WERI-Rb-1 (cell line): ENCODE measurements at regions not wholly inside any gene's neighbourhood (a gene's known extent, or its start where the extent isn't known, plus 50 kb on each side); places are given as distances from the start of the nearest gene placed in this dataset.

Experiments
- DNase-seq: peaks from one replicate; pipeline ENCODE4 v3.0.0-alpha.2; 2020
- H3K27ac ChIP-seq: fragments of 250-450 bp; sonication (Bioruptor Pico); 2 replicates; pipeline ENCODE4 v1.5.1; 2020; ENCODE audit warnings: mild to moderate bottlenecking, moderate library complexity
- H3K27me3 ChIP-seq: fragments of 250-450 bp; sonication (Bioruptor Pico); 2 replicates; pipeline ENCODE4 v1.5.1; 2021; ENCODE audit warnings: mild to moderate bottlenecking, low read depth, moderate library complexity; ENCODE audit not compliant: insufficient read depth, severe bottlenecking
- H3K36me3 ChIP-seq: fragments of 250-450 bp; sonication (Bioruptor Pico); 2 replicates; pipeline ENCODE4 v1.5.1; 2020; ENCODE audit warnings: mild to moderate bottlenecking, moderate library complexity
- H3K4me3 ChIP-seq: 2 replicates; pipeline ENCODE4 v1.5.1; 2011; ENCODE audit warnings: low read depth, mild to moderate bottlenecking, control low read depth, low read length
- H3K9me3 ChIP-seq: fragments of 250-450 bp; sonication (Bioruptor Pico); 2 replicates; pipeline ENCODE4 v1.5.1; 2021; ENCODE audit warnings: mild to moderate bottlenecking, moderate library complexity; ENCODE audit not compliant: severe bottlenecking
- CTCF ChIP-seq: IDR thresholded peaks from 2 replicates; pipeline ENCODE4 v1.5.1; 2011; ENCODE audit warnings: low read depth, mild to moderate bottlenecking, control low read depth, inconsistent platforms, low read length

- no peak for DNase-seq
- TF ChIP-seq CTCF, result no peak
- Histone ChIP-seq H3K27ac (no peak overlapping the region), H3K4me3 (no peak overlapping the region), H3K27me3 (no peaks in the 10 kb centered on the region), H3K36me3 (no peaks in the 10 kb centered on the region), H3K9me3 (peaks cover 3% of the 10 kb centered on the region)
These were observed 307.4 kb upstream of the KLHL29 start for GRCh38 chr2:23077596-23077995.

DNA sequence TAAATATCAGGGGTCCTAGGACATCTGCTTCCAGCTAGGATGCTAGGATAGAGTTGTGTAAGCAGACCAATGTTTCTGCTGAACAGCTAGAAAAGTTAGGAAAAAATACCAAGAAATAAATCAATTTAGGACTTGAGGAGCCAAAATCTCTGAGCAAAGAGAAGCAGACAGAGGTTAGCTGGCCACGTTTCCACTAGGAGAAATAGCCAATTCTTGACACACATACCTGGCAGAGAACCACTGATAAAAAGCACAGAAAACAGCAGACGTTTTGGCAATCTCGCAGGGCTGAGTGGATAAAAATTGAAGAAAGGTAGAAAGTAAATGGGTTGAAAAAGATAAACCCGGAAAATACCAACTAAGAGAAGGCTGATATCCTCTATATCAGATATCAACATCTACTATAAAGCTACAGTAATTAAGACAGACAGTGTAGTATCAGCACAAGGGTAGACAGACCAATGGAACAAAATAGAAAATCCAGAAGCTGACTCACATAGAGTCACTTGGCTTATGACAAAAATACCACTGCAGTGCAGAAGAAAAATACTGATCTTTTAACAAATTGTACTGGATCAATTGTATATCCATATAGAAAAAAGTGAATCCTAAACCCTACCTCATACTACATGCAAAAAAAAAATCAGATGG lies 306.1 kb upstream of the KLHL29 start:
- no peak for DNase-seq
- no peaks in the 10 kb centered on the region for H3K36me3 ChIP-seq
- TF ChIP-seq CTCF, result no peak
- no peak overlapping the region for H3K4me3 ChIP-seq
- no peak overlapping the region for H3K27ac ChIP-seq
- H3K27me3 ChIP-seq, result no peaks in the 10 kb centered on the region
- H3K9me3 ChIP-seq, result peaks cover 3% of the 10 kb centered on the region

DNA sequence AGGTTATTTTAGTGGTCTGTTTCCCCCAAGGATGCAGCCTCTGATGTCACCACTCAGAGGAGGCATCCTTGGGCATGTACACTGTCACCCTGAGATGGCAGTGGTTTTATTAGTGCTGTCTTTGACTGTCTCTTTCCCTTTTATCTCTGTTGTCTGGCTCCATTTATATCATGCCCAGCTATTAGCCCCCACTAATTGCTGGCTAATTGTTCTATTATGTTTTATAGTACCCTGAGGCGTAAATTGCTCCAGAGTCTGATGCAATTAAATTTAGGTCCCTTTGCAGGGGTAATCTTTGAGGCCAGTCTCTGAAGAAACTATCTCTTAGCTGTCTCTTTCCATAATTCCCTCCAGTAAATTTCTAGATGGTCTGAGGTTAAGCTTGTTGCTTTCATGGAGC lies 301.0 kb upstream of the KLHL29 start:
- peaks cover 3% of the 10 kb centered on the region for H3K9me3 ChIP-seq
- no peaks in the 10 kb centered on the region for H3K27me3 ChIP-seq
- no peaks in the 10 kb centered on the region for H3K36me3 ChIP-seq
- no peak overlapping the region for H3K27ac ChIP-seq
- no peak overlapping the region for H3K4me3 ChIP-seq
- DNase-seq, result no peak
- no peak for TF ChIP-seq CTCF

GRCh38 chr2:23091019-23091418 lies 294.0 kb upstream of the KLHL29 start:
- DNase-seq, result no peak
- no peaks in the 10 kb centered on the region for H3K9me3 ChIP-seq
- H3K36me3 ChIP-seq, result no peaks in the 10 kb centered on the region
- TF ChIP-seq CTCF, result no peak
- no peak overlapping the region for H3K27ac ChIP-seq
- H3K27me3 ChIP-seq, result no peaks in the 10 kb centered on the region
- H3K4me3 ChIP-seq, result no peak overlapping the region

DNA sequence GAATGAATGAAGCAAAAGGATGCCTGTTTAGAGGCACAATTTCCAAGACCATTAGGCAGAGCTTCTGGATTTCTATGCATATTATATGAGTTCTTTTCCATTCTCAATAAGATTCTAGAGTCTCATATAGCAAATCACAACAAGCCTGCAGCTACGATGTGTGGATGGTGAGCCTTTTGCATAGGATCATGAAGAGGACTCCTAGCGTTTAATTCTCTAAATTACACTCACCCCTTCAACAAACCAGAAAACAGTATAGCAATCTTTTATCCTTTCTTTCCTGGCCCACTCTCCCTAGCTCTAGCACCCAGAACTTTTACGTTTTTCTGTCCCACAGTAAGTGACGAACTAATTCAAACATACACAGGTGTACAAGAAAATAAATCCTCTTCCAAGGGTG lies 293.1 kb upstream of the KLHL29 start:
- no peak for DNase-seq
- H3K27ac ChIP-seq, result no peak overlapping the region
- H3K36me3 ChIP-seq, result no peaks in the 10 kb centered on the region
- H3K9me3 ChIP-seq, result no peaks in the 10 kb centered on the region
- no peak for TF ChIP-seq CTCF
- H3K4me3 ChIP-seq, result no peak overlapping the region
- H3K27me3 ChIP-seq, result no peaks in the 10 kb centered on the region

DNA sequence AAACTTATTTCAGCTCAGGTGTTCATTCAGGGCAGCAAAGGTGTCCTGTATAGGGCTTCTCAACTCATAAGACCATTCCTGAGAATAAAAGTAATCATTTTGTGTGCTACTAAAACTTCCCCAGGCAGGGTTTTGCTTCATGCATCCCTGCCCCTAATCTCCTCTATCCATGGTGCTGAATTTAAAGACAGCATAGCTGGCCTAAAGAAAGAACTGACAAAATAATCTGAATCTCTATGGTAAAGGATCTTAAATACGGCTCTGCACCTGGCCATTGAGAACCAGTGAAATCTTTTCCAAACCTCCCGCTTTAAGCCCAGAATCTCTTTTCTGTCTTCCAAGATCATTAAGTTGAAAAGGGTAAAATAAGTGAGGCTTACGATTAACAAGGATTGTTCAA lies 292.1 kb upstream of the KLHL29 start:
- Histone ChIP-seq H3K27me3 (no peaks in the 10 kb centered on the region), H3K9me3 (no peaks in the 10 kb centered on the region), H3K27ac (no peak overlapping the region), H3K36me3 (no peaks in the 10 kb centered on the region), H3K4me3 (no peak overlapping the region)
- TF ChIP-seq CTCF, result no peak
- no peak for DNase-seq
